Ammon's horn (tissue), 1 donor: ENCODE measurements at regions not wholly inside any gene's neighbourhood (a gene's known extent, or its start where the extent isn't known, plus 50 kb on each side); places are given as distances from the start of the nearest gene placed in this dataset.

Source experiments
- DNase-seq: peaks from one replicate; pipeline ENCODE4 v3.0.0-alpha.2; 2016; ENCODE audit warnings: low spot score

DNA sequence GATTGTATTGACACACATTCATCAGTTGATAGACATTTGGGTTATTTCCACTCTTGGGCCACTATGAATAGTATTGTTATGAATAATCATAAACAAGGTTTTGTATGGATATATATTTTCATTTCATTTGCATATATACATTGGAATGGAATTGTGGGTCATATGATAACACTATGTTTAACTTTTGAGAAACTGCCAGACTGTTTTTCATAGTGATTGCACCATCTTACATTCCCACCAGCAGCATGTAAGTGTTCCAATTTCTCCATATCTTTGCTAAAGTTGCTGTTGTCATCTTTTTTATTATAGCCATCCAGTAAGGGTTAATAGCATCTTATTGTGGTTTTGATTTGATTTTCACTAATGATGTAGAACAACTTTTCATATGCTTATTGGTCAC lies 198.5 kb upstream of the PPFIA2 start:
- no peak for DNase-seq

DNA sequence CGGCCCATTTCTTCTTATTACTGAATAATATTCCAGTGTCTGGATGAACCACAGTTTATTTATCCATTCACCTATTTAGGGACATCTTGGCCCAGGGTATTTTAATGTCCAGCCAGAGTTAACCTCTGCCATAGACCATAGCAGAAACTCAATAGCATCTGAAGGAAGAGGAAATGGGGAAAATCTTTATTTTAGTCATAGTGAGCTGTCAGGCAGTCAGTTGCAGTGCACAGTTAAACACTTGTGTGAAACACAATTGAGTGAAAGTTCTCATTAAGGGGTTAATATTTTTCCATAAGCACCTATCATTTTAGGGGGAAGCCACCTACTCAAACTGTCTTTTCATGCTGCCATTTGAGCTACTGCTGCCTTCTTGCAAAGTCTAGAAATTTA lies 197.3 kb upstream of the PPFIA2 start:
- DNase-seq, result no peak

DNA sequence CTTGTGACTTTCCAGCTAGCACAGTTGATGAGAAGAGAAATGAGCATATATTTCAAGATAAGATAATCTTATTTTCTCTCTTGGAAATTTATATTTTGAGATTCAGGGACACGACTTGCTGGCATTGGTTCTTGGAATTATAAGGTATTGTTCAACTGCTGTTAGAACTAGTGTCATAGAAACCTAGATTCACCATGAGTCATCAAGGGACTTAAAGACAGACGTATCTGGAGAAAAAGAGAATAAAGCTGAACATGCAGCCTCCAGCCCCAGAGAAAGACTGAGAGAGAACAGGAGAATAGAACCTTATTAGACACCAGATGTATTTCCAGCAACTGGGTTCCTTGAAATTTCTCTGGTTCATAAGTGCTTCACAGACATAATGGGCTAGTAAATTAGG lies 194.4 kb upstream of the PPFIA2 start:
- DNase-seq, result no peak

DNA sequence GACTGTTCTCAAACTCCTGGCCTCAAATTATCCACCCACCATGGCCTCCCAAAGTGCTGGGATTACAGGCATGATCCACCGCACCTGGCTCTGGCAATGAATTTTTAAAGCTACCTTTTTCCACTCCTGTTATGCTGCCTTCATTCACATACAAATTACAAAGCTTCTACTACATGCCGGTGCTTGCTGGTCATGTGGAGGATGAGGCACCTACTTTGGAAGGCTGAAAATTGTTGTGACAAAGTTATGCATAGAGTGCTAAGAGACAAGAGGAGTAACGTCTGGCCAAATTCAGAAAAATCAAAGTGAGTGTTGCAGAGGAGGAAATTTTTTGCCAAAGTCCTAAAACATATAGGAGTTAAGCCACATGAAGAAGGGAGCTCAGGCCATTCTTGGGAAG lies 191.7 kb upstream of the PPFIA2 start:
- no peak for DNase-seq

DNA sequence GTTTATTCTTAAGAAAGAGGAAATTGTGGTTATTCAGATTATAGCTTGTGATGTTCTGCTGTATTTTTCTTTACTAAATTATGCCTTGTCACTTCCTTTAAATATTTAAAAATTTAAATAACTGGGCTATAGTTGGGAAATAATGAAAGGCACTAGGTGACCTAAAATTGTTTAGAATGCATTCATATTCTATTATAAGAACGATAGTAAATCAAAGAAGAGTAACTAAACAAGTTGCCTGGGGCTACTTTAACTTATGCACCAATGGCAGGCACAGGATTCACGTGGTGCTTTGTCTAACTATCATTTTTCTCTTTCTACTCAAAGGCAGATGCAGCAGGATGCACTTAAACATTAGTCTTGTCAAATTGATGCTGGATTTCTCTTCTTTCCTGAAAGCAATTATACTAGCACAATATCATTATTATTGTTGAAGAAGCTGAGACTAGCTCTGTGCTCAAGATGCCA lies 190.7 kb upstream of the PPFIA2 start:
- DNase-seq, result no peak

DNA sequence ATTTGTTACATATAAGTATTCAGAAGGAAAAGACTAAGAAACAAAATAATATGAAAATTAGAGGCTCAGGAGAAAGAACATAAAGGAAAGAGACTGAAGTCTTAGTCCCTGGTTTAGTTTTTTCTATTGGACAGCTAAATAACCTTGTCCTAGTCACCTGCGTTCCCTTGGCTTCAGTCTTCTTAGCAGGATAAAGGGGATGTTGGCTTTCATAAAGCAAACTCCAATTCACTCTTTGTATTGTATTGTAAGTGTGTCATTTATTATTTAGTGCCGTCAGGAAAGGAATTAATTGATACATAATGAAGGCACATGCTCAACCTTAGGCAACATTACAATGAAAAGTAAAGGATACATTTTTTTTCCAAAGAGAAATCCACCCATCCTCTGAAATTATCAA lies 190.3 kb upstream of the PPFIA2 start:
- no peak for DNase-seq

DNA sequence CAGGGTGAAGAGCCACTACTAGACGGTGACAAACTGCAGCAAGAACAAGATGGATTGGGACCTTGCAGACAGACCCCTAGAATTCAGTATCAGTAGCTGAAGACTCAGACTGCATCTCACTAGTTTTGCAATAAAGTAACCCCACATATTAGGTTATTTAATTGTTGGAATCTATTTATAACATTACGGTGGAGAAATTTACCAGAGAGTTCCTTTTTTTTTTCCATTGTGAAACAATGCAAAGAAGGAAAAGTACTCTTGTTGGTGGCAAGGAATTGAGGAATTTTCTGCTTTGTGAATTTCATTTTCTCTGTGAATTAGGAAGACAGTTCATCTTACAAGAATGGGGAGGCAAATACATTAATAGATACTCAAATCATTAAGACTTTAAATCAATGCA lies 185.7 kb upstream of the PPFIA2 start:
- no peak for DNase-seq

DNA sequence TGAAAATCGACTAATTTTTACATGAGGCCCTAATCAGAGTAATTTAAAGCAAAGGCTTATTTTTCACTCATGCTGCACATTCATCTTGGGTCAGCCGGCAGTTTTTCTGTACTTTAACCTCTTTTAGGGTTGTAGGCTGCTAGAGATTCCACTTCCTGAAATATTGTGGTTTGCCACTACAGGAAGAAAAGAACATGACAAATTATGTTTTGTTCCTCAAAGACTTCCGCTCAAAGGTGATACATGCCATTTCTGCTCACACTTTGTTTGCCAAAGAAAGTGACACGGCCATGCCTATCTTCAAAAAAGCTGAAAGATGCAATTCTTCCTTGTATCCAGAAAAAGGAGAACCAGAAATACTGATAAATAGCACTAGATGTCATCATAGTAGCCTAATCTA lies 183.4 kb upstream of the PPFIA2 start:
- no peak for DNase-seq

DNA sequence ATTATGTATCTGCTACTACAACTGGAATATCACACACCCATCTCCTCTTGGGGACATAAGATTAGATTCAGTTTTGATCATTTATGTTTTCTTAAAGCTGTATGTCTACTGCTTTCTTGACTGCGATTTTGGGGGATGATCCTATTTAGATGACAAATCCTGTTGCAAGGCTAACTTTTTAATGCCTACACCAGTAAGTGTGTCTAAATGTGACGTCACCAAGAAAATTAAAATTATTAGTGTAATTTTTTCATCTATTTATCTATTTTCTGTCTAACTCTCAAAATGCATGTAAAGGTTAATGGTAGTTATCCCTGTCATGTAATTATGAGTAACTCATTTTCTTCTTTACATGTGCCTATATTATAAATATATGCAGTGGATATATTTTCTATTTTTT lies 170.9 kb upstream of the PPFIA2 start:
- DNase-seq, result no peak

DNA sequence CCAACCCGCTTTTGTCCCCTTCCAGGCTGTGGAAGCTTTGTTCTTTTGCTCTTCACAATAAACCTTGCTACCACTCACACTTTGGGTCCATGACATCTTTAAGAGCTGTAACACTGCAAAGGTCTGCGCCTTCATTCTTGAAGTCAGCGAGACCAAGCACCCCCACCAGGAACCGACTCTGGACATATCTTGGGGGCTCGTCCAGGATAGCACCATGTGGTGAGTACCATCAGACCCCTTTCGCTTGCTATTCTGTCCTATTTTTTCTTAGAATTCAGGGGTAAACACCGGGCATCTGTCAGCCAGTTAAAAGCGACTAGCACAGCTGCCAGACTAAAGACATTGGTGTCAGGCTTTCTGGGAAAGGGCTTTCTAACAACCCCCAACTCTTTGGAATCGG lies 137.6 kb upstream of the PPFIA2 start:
- DNase-seq, result no peak

DNA sequence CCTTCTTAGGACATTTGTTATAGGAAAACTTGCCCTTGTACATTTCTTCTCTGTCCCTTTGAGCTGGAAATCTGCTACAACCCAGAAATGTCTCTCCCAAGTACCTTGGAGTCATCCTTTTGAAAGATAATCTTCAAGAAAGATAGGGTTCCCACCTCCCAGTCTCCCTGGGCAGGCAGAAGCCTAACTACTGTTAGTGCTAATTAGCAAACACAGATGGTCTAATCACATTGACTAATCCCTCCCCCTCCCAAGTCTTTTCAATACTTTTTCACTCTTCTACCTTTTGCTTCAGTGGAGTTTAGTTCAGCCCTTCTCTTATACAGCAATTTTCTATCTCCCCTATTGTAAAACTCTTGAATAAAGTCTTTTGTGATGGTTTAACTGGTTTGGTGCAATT lies 129.8 kb upstream of the PPFIA2 start:
- DNase-seq, result no peak

DNA sequence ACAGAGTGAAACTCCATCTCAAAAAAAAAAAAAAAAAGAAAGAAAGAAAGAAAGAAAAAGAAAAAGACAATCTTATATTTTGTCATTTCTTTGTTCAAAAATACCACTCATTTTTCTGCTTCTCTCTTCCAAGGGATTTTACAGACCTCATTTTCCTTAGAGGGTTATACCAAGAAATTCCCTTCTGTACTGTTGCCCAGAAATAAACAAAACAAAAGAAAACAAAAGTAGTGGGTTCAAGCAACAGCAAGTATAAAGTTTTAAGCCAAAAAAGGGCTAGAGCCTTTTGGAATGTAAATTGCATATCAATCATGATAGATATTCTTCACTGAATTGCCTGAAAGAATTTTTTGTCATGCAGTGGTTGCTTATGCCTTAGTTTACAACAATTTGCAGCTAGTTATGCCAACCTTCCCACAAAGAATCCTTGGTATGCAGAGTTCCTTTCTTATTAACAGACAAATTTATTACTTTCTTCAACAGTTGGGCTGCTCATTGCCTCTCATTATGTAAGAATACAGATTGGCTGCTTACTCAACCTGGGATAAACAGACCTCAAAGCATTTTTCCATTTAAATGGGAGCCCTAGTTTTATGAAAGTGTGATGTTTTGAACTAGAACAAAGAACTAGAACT lies 129.1 kb upstream of the PPFIA2 start:
- no peak for DNase-seq

DNA sequence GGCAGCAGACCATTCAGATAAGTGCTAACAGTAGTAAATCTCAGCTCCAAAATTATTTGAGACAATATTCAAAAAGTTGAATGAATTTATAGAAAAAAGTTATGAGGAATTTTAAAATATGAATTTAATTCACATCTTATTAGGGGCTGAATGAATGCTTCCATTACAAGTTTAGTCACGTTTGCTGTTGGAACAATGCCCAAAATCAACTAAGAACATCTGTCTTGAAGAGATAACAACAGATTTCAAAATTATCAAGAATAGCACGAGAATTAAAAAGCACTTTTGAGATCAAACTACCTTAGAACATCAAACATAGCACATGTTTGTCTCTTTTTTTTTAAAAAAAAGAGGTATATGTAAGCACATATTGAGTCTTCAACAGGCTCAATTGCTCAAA lies 115.4 kb upstream of the PPFIA2 start:
- DNase-seq, result no peak

DNA sequence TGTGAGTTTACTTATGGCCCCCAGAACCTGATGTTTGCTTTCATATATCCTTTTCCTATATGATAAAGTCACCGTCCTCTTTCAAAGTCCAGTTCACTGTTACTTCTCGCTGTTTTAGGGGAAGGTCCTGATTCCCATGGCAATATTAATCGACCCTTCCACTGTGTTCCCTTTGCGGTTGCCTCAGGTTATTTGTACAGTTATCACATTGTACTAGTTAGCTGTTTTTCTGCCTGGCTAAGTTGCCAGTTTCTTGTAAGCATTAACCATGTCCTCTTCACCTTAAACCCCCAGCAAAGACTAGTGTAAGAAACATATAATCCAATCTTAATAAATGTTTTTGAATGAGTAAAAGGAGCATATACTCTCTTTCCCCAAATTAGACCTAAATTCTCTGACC lies 115.0 kb upstream of the PPFIA2 start:
- no peak for DNase-seq

DNA sequence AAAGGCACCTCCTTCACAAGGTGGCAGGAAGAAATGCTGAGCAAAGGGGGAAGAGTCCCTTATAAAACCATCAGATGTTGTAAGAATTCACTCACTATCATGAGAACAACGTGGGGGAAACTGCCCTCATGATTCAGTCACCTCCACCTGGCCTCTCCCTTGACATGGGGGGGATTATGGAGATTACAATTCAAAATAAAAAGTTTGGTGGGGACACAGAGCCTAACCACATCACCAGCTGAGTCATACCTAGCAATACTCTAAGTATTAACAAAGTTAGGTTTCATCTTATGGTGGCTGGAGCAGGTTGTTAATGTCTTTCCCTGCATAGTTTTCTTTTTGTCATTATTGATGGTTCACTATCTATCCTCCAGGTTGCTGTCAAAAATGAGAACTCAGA lies 113.2 kb upstream of the PPFIA2 start:
- DNase-seq, result no peak

DNA sequence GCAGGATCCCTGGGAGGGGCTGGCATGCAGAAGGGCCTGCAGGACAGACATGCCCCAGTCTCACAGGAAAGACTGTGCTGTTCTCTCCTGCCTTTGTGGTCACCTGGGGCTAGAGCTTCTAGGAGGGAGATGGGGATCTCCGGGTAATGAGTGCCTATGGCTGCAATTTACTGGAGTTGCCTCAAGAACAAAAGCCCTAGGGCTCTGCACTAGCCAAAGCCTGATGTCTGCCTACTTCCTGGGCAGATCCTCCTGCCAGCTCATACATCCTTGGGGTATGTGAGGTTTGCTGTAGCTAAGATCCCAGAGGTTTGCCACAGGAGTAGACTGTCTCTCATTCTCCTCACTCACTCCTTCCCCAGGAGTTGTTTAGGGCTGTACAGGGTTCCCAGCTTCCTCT lies 106.9 kb upstream of the PPFIA2 start:
- DNase-seq, result no peak

DNA sequence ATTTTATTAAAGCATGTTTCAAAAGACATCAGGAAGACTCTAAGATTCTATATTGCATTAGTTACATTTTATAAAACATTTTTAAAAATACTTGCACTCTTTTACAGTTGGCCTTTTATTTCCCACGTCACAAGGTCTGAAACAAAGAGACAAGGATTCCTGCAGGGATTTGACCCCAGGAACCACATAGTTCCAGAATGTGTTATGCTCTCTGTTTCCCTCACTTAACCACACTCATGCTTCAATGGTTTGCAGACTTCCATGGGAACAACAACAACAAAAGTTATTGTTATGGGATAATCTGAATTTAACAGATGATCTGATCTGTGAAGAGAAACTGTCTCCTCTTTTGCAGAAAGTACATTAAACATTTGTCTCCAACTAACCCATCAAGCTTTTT lies 104.3 kb upstream of the PPFIA2 start:
- no peak for DNase-seq

DNA sequence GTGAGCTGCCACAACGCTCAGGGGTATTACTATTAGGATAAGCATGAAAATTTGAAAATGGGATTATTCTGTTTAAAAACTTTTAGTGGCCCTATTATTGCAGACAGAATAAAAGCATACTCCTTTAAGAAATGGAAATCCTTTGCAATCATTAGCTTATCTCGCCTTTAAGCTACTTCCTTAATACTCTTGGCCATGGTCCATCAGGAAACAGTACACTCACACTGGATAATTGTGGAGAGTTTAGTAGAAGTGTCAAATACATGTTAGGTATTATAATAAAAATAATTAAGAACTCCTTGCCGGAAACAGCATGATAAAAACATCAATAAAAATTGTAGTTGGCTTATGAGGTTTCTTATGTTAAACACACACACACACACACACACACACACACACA lies 100.4 kb upstream of the PPFIA2 start:
- no peak for DNase-seq

DNA sequence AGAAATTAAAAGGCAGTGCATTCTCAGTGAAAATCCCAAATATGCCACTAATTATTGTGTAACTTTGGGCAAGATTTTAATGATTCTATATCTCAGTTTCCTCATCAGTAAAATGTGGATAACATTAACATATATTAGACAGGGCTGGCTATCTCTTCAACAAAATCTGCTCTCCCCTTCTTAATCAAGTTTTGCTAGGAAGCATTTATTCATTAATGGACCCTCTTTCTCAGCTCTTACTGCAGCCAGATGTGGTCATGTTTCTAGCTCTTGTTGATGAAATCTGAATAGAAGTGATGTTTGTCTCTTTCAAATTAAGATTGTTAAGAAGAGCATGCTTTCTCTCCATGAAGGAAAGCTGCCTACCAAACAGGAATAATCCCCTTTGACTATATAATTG lies 84.4 kb upstream of the PPFIA2 start:
- no peak for DNase-seq

DNA sequence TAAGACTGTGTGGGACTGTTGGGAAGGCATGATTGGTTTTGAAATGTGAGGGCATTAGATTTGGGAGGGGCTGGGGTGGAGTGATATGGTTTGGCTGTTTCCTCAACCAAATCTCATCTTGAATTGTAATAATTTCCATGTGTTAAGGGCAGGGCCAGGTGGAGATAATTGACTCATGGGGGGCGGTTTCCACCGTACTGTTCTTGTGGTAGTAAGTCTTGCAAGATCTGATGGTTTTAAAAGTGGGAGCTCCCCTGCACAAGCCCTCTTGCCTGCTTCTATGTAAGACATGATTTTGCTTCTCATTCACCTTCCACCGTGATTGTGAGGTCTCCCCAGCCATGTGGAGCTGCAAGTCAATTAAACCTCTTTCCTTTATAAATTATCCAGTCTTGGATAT lies 76.6 kb upstream of the PPFIA2 start:
- DNase-seq, result no peak

DNA sequence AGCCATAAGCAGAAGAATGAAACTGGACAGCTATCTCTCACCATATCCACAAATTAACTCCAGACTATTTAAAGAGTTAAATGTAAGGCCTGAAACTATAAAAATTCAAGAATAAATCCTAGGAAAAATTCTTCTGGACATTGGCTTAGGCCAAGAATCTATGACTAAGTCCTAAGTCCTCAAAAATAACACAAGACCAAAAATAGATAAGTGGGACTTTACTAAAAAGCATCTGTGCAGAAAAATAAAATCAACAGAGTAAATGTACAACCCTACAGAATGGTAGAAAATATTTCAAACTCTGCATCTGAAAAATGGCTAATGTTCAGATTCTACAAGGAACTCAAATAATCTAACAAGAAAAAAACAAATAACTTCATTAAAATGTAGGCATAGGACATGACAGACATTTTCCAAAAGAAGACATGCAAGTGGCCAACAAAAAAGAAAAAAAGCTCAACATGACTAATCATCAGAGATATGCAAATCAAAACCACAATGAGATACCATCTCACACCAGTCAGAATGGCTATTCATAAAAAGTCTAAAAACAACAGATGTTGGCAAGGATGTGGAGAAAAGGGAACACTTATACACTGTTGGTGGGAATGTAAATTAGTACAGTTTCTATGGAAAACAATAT lies 61.0 kb upstream of the PPFIA2 start:
- no peak for DNase-seq

DNA sequence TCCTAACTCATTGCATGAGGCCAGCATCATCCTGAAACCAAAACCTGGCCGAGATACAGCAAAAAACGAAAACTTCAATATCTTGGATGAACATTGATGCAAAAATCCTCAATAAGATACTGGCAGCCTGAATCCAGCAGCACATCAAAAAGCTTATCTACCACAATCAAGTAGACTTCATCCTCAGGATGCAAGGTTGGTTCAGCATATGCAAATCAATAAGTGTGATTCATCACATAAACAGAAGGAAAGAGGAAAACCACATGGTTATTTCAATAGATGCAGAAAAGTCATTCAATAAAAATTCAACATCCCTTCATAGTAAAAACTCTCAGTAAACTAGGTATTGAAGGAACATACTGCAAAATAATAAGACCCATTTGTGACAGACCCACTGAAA lies 56.5 kb upstream of the PPFIA2 start:
- no peak for DNase-seq

DNA sequence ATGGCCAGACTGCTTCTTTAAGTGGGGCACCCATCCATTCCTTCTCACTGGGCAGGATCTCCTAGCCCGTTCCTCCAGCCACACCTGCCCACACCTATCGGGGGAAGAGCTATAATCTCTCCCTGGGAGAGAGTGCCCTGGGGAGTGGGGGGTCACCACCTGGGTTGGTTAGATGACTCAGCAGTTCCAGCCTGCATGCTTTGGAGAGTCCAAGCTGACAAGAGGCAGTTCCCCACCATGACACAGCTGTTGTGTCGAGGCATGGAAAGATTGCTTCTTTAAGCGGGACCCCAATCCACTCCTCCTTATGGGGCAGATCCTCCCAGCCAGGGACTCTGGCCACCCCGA lies 52.6 kb upstream of the PPFIA2 start:
- no peak for DNase-seq

DNA sequence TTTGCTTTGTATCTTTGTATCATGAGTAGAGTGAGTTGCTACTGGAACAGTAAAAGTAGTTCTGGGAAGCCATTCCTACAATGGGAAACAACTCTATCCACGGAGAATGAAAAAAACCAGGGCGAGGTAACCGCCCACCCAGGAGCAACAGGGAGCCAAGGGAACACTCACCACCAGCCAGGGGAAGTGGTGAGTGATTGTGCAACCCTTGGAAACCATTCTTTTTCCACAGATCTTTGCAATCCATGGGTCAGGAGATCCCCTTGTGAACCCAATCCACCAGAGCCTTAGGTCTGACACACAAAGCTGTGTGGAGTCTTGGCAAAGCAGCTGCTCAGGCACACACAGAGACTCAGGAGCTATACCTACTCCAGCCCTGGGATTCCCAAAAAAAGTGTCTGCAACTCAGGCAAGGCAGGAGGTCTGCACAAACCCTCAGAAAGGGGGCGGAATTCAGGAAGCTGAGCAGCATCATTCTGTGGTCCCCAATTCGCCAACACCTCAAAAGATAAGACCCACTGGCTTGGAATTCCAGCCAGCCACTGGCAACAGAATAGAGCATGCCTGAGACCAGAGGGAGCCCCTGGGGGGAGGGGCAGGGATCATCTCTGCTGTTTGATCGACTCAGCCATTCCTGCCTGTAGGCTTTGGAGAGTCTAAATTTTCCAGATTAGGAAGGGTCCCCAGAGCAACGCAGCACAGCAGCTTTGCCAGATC lies 52.1 kb upstream of the PPFIA2 start:
- no peak for DNase-seq
